Breast epithelium (tissue), 3 donors: ENCODE measurements at regions not wholly inside any gene's neighbourhood (a gene's known extent, or its start where the extent isn't known, plus 50 kb on each side); places are given as distances from the start of the nearest gene placed in this dataset.

ENCODE experiments used
- CTCF ChIP-seq, 3 donors: fragments of 450-650 bp; IDR thresholded peaks; one replicate each; pipeline ENCODE4 v1.5.1; 2016 to 2017; ENCODE audit warnings: antibody characterized with exemption in 3 of 3, mild to moderate bottlenecking in 3 of 3, moderate library complexity in 3 of 3
- POLR2A ChIP-seq: fragments of 450-650 bp; IDR thresholded peaks from one replicate; pipeline ENCODE4 v1.6.1; 2016; ENCODE audit warnings: antibody characterized with exemption, mild to moderate bottlenecking, moderate library complexity
- POLR2AphosphoS5 ChIP-seq, 3 donors: sonication (generic); formaldehyde crosslinking; IDR thresholded peaks; one replicate each; pipeline ENCODE4 v1.6.1; 2017; ENCODE audit warnings: antibody characterized with exemption in 3 of 3

- TF ChIP-seq CTCF (IDR thresholded peaks at IDR 0.05) (no peak), POLR2AphosphoS5 (IDR thresholded peaks at IDR 0.05) (no peak), POLR2A (no peak)
Observed at GRCh38 chr3:26070854-26071253, 281.0 kb downstream of the OXSM start.
